CD4-positive, CD25-positive, alpha-beta regulatory T cell (primary cell): ENCODE measurements at regions not wholly inside any gene's neighbourhood (a gene's known extent, or its start where the extent isn't known, plus 50 kb on each side); places are given as distances from the start of the nearest gene placed in this dataset.

Experiments
- ATAC-seq, 2 donors: fragments of 150-1000 bp; cut with Tn5 transposase; one replicate each; pipeline ENCODE4 v1.10.0; 2021; ENCODE audit warnings: low read depth in 2 of 2, moderate number of reproducible peaks in 2 of 2, moderate library complexity in 1 of 2
- DNase-seq, 3 donors: peaks; one replicate each; pipeline versions ENCODE4 v3.0.0 to v3.0.0-alpha.2; 2012 to 2022; ENCODE audit warnings: mixed read lengths in 1 of 3
- H3K27ac ChIP-seq: one replicate; pipeline ENCODE4 v1.7.0; 2013; ENCODE audit warnings: mild to moderate bottlenecking, low read length; ENCODE audit not compliant: insufficient read depth, poor library complexity, severe bottlenecking
- H3K27me3 ChIP-seq: one replicate; pipeline ENCODE4 v1.7.0; 2013; ENCODE audit warnings: low read length; ENCODE audit not compliant: control insufficient read depth, insufficient read depth
- H3K36me3 ChIP-seq: one replicate; pipeline ENCODE4 v1.7.0; 2013; ENCODE audit warnings: mild to moderate bottlenecking, low read length, moderate library complexity; ENCODE audit not compliant: control insufficient read depth, insufficient read depth
- H3K4me1 ChIP-seq: 2 replicates; pipeline ENCODE4 v1.7.0; 2013; ENCODE audit warnings: mild to moderate bottlenecking, low read length; ENCODE audit not compliant: insufficient read depth, control insufficient read depth, poor library complexity, severe bottlenecking
- H3K4me3 ChIP-seq: one replicate; pipeline ENCODE4 v1.7.0; 2013; ENCODE audit warnings: low read depth, mild to moderate bottlenecking, low read length, moderate library complexity
- H3K9me3 ChIP-seq, 2 experiments: 1 replicate in 1 of 2; 2 replicates in 1 of 2; pipeline ENCODE4 v1.7.0; 2013; ENCODE audit warnings: low read length in 2 of 2, mild to moderate bottlenecking in 1 of 2, moderate library complexity in 1 of 2; ENCODE audit not compliant: control insufficient read depth in 2 of 2
- H3K27ac Mint-ChIP-seq, 3 donors: one replicate each; pipeline ENCODE4 v1.8.0; 2020 to 2022; ENCODE audit warnings: mild to moderate bottlenecking in 3 of 3, mixed read lengths in 3 of 3, moderate library complexity in 2 of 3
- H3K27me3 Mint-ChIP-seq: one replicate; pipeline ENCODE4 v1.8.0; 2022; ENCODE audit warnings: mild to moderate bottlenecking, mixed read lengths
- H3K36me3 Mint-ChIP-seq: one replicate; pipeline ENCODE4 v1.8.0; 2020; ENCODE audit warnings: mixed read lengths
- H3K4me1 Mint-ChIP-seq, 4 donors: one replicate each; pipeline ENCODE4 v1.8.0; 2020 to 2022; ENCODE audit warnings: mixed read lengths in 4 of 4, mild to moderate bottlenecking in 1 of 4
- H3K4me3 Mint-ChIP-seq, 4 donors: one replicate each; pipeline ENCODE4 v1.8.0; 2020 to 2022; ENCODE audit warnings: mild to moderate bottlenecking in 4 of 4, mixed read lengths in 4 of 4, moderate library complexity in 3 of 4
- H3K9me3 Mint-ChIP-seq, 7 donors: one replicate each; pipeline ENCODE4 v1.8.0; 2020 to 2022; ENCODE audit warnings: mixed read lengths in 7 of 7, mild to moderate bottlenecking in 3 of 7, moderate library complexity in 2 of 7

DNA sequence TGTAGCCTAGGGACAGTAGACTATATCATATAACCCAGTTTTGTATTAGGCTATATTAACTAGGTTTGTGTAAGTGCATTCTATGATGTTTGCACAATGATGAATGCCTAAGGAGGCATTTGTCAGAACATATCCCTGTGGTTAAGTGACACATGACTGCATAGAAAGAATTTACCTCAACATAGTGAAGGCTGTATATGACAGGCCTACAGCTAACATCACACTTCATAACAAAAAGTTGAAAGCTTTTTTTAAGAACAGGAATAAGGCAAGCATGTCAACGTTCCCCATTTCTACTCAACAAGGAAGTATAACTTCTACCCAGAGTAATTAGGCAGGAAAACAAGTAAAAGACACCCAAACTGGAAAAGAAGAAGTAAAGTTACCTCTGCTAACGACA is 165.9 kb upstream of the NDST4 start:
- Mint-ChIP-seq H3K9me3 (peaks cover 0 to 7% (median under 1%) of the 10 kb centered on the region in 7 donors), H3K36me3 (no peaks in the 10 kb centered on the region), H3K4me3 (no peak overlapping the region), H3K4me1 (peaks cover 0 to 2% (median under 1%) of the 10 kb centered on the region in 4 donors), H3K27ac (no peak overlapping the region), H3K27me3 (no peaks in the 10 kb centered on the region)
- no peak for ATAC-seq
- H3K27me3 ChIP-seq, result no peaks in the 10 kb centered on the region
- no peak for DNase-seq
- H3K27ac ChIP-seq, result no peak overlapping the region
- H3K4me3 ChIP-seq, result no peak overlapping the region
- H3K4me1 ChIP-seq, result no peaks in the 10 kb centered on the region
- no peaks in the 10 kb centered on the region for H3K36me3 ChIP-seq
- H3K9me3 ChIP-seq, result no peaks in the 10 kb centered on the region

DNA sequence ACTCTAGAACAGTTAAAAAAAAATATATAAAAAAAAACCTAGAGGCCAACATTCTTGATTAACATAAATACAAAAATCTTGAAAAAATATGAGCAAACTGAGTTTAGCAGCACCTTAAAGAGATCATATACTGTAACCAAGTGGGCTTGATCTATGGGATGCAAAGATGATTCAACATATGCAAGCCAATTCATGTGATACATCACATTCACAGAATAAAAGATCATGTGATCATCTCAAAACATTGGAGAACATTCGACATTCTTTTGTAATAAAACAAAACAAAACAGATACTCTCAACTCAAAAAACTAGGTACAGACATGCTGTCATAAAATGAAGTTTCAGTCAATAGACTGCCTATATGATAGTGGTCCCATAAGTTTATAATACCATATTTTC is 165.4 kb upstream of the NDST4 start:
- Histone ChIP-seq H3K4me3 (no peak overlapping the region), H3K4me1 (no peaks in the 10 kb centered on the region), H3K27ac (no peak overlapping the region), H3K36me3 (no peaks in the 10 kb centered on the region), H3K27me3 (no peaks in the 10 kb centered on the region), H3K9me3 (no peaks in the 10 kb centered on the region)
- Mint-ChIP-seq H3K4me3 (no peak overlapping the region), H3K4me1 (peaks cover 0 to 2% (median under 1%) of the 10 kb centered on the region in 4 donors), H3K27ac (no peak overlapping the region), H3K36me3 (no peaks in the 10 kb centered on the region), H3K9me3 (peaks cover 0 to 8% (median 0%) of the 10 kb centered on the region in 7 donors), H3K27me3 (no peaks in the 10 kb centered on the region)
- DNase-seq, result no peak
- ATAC-seq, result no peak

GRCh38 chr4:115275615-115276014 is 162.2 kb upstream of the NDST4 start:
- H3K27me3 Mint-ChIP-seq, result no peaks in the 10 kb centered on the region
- H3K27ac Mint-ChIP-seq, result no peak overlapping the region
- Histone ChIP-seq H3K4me3 (no peak overlapping the region), H3K27ac (no peak overlapping the region), H3K9me3 (no peaks in the 10 kb centered on the region), H3K36me3 (no peaks in the 10 kb centered on the region), H3K4me1 (no peaks in the 10 kb centered on the region), H3K27me3 (no peaks in the 10 kb centered on the region)
- no peak overlapping the region for H3K4me3 Mint-ChIP-seq
- H3K4me1 Mint-ChIP-seq, result peaks cover 0 to 2% (median under 1%) of the 10 kb centered on the region in 4 donors
- H3K36me3 Mint-ChIP-seq, result no peaks in the 10 kb centered on the region
- ATAC-seq (no peak), DNase-seq (no peak)
- peaks cover 0 to 12% (median 0%) of the 10 kb centered on the region in 7 donors for H3K9me3 Mint-ChIP-seq

DNA sequence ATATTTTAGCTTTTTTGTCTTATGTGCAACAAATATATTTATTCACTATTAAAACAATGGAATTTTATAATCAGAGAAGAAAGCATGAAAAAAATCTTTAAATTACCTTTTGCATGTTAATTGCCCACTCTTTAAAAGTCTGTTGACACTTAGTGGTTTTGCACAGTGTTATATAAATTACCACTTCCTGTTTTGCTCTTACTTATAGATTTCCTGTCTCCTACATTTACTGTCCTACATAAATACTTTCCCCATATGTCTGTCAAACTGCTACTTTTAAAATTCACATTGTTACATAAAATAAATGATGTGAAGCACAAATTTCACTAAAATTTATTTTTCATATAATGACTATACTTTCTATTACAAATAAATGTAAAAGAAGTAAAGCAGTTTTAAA is 161.1 kb upstream of the NDST4 start:
- Mint-ChIP-seq H3K27me3 (no peaks in the 10 kb centered on the region), H3K27ac (no peak overlapping the region), H3K4me1 (peaks cover 0 to 2% (median under 1%) of the 10 kb centered on the region in 4 donors), H3K36me3 (no peaks in the 10 kb centered on the region), H3K4me3 (no peak overlapping the region), H3K9me3 (peaks cover 0 to 12% (median 0%) of the 10 kb centered on the region in 7 donors)
- no peaks in the 10 kb centered on the region for H3K9me3 ChIP-seq
- ATAC-seq, result no peak
- no peak overlapping the region for H3K4me3 ChIP-seq
- no peak overlapping the region for H3K27ac ChIP-seq
- H3K4me1 ChIP-seq, result no peaks in the 10 kb centered on the region
- H3K27me3 ChIP-seq, result no peaks in the 10 kb centered on the region
- no peaks in the 10 kb centered on the region for H3K36me3 ChIP-seq
- DNase-seq, result no peak

- no peak overlapping the region for H3K27ac Mint-ChIP-seq
- no peak overlapping the region for H3K4me3 Mint-ChIP-seq
- peaks cover 0 to 2% (median under 1%) of the 10 kb centered on the region in 4 donors for H3K4me1 Mint-ChIP-seq
- Histone ChIP-seq H3K27ac (no peak overlapping the region), H3K4me3 (no peak overlapping the region), H3K36me3 (no peaks in the 10 kb centered on the region), H3K27me3 (no peaks in the 10 kb centered on the region), H3K4me1 (no peaks in the 10 kb centered on the region), H3K9me3 (no peaks in the 10 kb centered on the region)
- peaks cover 0 to 8% (median 1%) of the 10 kb centered on the region in 7 donors for H3K9me3 Mint-ChIP-seq
- H3K27me3 Mint-ChIP-seq, result no peaks in the 10 kb centered on the region
- ATAC-seq, result no peak
- no peak for DNase-seq
- H3K36me3 Mint-ChIP-seq, result no peaks in the 10 kb centered on the region
These were observed 159.2 kb upstream of the NDST4 start for GRCh38 chr4:115272594-115272993.

DNA sequence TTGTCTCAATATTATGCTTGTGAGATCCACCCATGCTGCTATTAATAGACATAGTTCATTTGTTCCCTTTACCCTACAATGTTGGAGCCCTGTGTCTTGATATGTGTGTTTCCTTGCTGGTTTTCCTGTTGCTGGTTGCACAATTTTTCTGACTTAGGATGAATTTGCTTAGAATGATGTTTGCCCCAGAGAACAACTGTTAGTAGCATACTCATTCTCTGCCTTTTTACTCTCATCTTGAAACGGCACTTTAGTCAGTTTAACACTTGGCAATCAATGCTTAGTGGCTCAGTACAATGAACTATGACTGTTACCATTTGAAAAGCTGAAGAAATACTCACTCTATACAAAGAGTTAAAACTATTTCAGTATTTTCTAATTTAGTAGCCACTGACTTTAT is 158.8 kb upstream of the NDST4 start:
- no peaks in the 10 kb centered on the region for H3K27me3 ChIP-seq
- H3K27ac Mint-ChIP-seq, result no peak overlapping the region
- DNase-seq, result no peak
- no peaks in the 10 kb centered on the region for H3K36me3 ChIP-seq
- H3K9me3 ChIP-seq, result no peaks in the 10 kb centered on the region
- H3K4me3 ChIP-seq, result no peak overlapping the region
- H3K36me3 Mint-ChIP-seq, result no peaks in the 10 kb centered on the region
- ATAC-seq, result no peak
- no peaks in the 10 kb centered on the region for H3K27me3 Mint-ChIP-seq
- H3K27ac ChIP-seq, result no peak overlapping the region
- H3K4me1 Mint-ChIP-seq, result peaks cover 0 to 2% (median under 1%) of the 10 kb centered on the region in 4 donors
- H3K9me3 Mint-ChIP-seq, result peaks cover 0 to 5% (median 1%) of the 10 kb centered on the region in 7 donors
- no peaks in the 10 kb centered on the region for H3K4me1 ChIP-seq
- H3K4me3 Mint-ChIP-seq, result no peak overlapping the region

- no peaks in the 10 kb centered on the region for H3K36me3 Mint-ChIP-seq
These were observed 146.8 kb upstream of the NDST4 start for GRCh38 chr4:115260195-115260594.

DNA sequence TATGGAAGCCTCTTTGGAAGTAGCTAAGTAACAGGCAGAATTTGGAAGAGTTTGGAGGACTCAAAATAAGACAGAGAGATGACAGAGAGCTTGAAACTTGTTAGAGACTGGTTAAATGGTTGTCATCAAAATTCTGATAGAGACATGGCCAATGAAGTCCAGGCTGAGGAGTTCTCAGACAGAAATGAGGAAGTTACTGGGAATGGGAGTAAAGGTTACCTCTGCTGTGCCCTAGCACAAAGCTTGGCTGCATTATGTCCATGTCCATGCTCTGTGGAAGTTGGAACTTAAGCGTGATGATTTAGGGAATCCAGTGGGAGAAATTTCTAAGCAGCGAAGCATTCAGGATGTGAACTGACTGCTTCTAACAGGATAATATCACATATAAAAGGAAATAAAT is 146.2 kb upstream of the NDST4 start:
- no peak overlapping the region for H3K27ac Mint-ChIP-seq
- H3K4me3 Mint-ChIP-seq, result no peak overlapping the region
- Histone ChIP-seq H3K4me1 (no peaks in the 10 kb centered on the region), H3K9me3 (no peaks in the 10 kb centered on the region), H3K36me3 (no peaks in the 10 kb centered on the region), H3K4me3 (no peak overlapping the region), H3K27me3 (no peaks in the 10 kb centered on the region), H3K27ac (no peak overlapping the region)
- no peak for DNase-seq
- peaks cover 0 to 11% (median 2%) of the 10 kb centered on the region in 7 donors for H3K9me3 Mint-ChIP-seq
- no peak for ATAC-seq
- H3K36me3 Mint-ChIP-seq, result no peaks in the 10 kb centered on the region
- H3K4me1 Mint-ChIP-seq, result no peaks in the 10 kb centered on the region
- no peaks in the 10 kb centered on the region for H3K27me3 Mint-ChIP-seq

More at GRCh38 chr4:115260195-115260594, 146.8 kb upstream of the NDST4 start:
- no peaks in the 10 kb centered on the region for H3K36me3 ChIP-seq
- H3K4me3 ChIP-seq, result no peak overlapping the region
- H3K4me3 Mint-ChIP-seq, result no peak overlapping the region
- no peaks in the 10 kb centered on the region for H3K9me3 ChIP-seq
- no peak overlapping the region for H3K27ac ChIP-seq
- DNase-seq, result no peak
- H3K27me3 ChIP-seq, result no peaks in the 10 kb centered on the region
- H3K27me3 Mint-ChIP-seq, result no peaks in the 10 kb centered on the region
- H3K4me1 ChIP-seq, result no peaks in the 10 kb centered on the region
- no peak for ATAC-seq
- peaks cover 0 to 11% (median 2%) of the 10 kb centered on the region in 7 donors for H3K9me3 Mint-ChIP-seq
- no peaks in the 10 kb centered on the region for H3K4me1 Mint-ChIP-seq
- no peak overlapping the region for H3K27ac Mint-ChIP-seq
